Suprapubic skin (tissue), 3 donors: ENCODE measurements at regions not wholly inside any gene's neighbourhood (a gene's known extent, or its start where the extent isn't known, plus 50 kb on each side); places are given as distances from the start of the nearest gene placed in this dataset.

Source experiments
- CTCF ChIP-seq, 2 donors: fragments of 200-600 bp in 1 of 2; fragments of 450-650 bp in 1 of 2; sonication (generic) in 1 of 2; IDR thresholded peaks; one replicate each; pipeline ENCODE4 v1.5.1; 2016 to 2019; ENCODE audit warnings: antibody characterized with exemption in 2 of 2, mild to moderate bottlenecking in 1 of 2, moderate library complexity in 1 of 2
- EP300 ChIP-seq: sonication (generic); formaldehyde crosslinking; IDR thresholded peaks from one replicate; pipeline ENCODE4 v1.6.1; 2017; ENCODE audit warnings: antibody characterized with exemption

- TF ChIP-seq CTCF (IDR thresholded peaks at IDR 0.05) (no peak), EP300 (no peak)
These were observed 818.9 kb downstream of the BRD1 start for GRCh38 chr22:49008682-49009235.
